DMS 273 (cell line): ENCODE measurements at regions not wholly inside any gene's neighbourhood (a gene's known extent, or its start where the extent isn't known, plus 50 kb on each side); places are given as distances from the start of the nearest gene placed in this dataset.

Source experiments
- DNase-seq: peaks from one replicate; lab custom pipeline; 2025; ENCODE audit not compliant: unreplicated experiment; lab: John Stamatoyannopoulos, UW

DNA sequence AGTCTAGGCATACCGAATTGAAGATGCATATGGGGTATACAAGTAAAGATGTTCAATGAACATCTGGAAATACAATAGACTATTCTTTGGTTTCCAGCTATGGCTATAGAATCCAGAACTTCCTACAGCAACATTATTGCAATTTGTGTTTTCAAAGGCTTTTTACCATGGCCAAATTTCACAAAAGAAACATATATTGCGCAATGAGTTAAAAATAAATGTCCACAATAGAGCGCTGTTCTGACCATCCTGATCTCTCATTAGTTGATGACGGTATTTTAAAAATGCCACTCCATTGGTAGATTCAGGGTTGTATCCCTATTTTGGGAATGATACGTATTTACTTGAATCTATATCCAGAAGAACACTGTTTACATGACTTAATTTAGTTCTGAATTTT, 139.2 kb downstream of the LINC00632 start:
- DNase-seq = no peak

DNA sequence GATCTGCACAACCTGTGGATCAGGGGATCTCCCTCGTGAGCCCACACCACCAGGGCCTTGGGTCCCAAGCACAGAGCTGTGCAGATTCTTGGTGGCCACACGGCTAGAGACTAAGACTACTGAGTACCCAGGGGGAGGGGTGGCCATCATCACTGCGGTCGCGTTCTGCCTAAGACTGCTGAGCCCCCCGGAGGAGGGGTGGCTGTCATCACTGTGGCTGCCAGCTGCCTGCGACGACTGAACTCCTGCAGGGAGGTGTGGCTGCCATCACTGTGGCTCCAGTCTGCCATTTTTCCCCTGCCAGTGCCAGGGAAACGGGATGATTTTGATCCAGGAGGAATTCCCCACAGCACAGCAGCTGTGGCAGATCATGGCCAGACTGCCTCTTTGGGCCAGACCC, 141.7 kb upstream of the SPANXB1 start:
- DNase-seq = no peak

DNA sequence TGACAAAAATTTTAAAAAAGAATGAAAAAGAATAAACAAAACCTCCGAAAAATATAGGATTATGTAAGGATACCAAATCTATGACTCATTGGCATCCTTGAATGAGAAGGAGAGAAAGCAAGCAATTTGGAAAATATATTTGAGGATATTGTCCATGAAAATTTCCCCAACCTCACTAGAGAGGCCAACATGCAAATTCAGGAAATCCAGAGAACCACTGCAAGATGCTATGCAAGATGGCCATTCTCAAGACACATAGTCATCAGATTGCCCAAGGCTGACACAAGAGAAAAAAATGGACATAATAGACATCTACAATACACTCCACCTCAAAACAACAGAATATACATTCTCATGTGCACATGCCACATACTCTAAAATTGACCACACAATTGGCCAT, 135.9 kb upstream of the SPANXB1 start:
- no peak for DNase-seq

DNA sequence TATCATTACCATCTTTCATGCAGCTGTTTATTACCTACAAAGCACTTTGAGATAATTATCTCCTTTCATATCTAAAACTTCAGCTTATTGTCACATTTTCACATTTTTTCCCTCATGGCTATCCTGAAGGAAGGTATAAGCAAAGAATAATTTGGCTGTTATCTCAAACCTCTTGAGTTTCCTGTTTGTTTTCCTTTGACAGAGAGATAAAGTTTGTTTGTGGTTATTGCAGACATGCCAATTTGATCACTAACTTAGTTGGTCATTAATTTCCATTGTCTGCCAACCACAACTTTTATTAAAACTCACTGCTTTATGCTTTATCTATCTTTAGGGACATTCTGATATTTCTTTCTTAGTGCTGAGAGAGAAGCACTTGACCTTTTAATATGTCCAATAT, 89.8 kb upstream of the SPANXB1 start:
- DNase-seq = no peak

DNA sequence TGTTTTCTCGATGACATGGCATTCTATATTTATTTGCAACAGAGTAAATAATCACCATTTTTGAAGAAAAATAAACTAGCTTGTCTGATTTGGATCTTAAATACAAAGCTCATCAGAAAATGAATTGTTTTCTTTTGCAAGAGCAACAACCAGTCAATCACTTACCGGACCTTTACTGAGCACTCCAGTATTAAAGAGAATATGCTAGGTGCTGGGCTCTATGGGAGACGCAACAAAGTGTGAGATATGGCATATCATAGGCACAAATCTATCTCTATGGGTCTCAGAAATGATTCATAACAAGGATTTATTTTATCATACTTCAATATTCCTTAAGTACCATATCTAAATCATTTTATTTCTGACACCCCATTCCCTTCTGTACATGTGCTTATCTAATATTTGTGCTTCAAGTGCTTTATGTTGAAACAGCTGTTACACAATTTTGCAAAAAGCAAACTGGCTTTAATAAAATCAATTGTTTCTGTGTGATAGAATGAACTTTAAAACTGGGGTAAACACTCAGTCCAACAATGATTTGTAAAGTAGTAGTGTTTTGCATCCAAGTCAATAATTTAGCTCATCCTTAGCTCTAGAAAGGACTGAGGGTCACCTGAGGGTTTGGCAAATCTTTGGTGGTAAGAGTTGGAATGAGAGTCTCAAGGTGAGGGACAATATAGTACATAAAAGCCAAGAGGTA, 88.4 kb upstream of the SPANXB1 start:
- no peak for DNase-seq

DNA sequence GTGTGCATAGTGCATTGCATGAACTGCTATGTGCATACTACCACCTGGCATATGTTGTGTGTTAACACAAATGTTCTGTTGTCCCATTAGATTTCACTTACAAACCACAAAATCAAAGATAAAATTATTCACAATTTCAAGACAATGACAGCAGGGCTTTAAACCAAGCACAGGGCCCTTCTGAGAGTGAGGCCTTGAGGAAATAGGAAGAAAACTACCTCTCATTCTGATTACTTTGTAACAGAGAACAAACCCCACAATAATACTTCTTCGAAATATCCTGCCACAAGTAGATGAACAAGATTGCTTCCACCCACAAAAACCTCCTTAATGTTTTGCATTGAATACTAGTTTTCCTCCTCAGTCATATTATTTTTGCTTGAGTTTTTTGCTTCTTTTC, 85.5 kb upstream of the SPANXB1 start:
- no peak for DNase-seq

DNA sequence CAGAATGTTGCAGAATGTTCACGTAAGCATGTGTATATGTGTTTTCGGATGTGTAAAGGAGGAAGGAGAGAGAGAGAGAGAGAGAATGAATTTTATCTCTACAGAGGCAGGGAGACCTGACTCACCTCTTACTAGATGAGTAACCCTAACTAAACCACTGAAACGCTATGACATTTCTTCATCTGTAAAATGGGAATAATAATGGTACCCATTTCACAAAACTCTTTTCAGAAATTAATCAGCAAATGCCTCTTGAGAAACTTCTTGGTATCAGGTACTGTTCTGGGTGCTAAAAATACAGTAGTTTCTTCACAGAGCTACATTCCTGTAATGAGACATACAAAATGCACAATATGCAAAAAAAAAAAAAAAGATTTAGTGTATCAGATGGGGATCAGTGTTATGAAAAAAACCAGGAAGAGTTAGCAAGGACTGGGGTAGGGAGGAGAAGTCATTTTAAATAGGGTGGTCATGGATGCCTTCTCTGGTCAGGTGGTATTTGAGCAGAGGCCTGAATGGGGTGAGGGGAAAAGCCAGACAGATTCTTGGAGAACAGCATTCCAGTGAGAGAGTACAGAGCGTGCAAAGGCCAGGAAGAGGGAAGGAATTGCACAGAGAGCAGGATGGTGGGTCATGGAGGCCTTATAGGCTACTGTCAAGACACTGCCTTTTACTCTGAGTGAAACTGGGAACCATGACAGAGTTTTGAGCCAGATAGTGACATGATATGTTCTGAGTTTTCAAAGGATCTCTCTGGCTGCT, 84.9 kb upstream of the SPANXB1 start:
- no peak for DNase-seq

DNA sequence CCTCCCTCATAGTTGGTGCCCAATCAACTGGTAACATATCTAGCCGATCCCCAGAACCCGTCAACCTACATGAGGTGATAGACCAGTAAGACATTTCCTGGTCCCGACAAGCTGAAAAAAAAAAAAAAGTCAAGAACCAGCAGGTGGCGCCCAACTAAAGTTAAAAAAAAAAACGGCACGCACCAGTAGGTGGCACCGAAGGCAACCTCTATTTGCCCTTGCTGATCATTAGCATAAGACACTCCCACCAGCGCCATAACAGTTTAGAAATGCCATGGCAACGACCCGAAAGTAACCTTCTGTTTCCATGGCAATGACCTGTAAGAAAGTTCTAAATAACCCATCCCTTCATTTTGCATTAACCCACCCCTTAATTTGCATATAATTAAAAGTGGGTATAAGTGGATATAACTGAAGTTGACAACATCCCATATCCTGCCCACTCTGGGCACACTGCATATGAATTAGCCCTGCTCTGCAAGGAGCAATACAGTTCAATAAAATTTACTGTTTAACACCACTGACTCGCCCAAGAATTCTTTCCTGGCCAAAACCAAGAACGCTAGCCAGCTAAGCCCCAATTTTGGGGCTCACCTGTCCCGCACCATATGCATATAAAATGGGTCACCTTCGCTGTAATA, 83.9 kb upstream of the SPANXB1 start:
- DNase-seq = peak; percentile 88

DNA sequence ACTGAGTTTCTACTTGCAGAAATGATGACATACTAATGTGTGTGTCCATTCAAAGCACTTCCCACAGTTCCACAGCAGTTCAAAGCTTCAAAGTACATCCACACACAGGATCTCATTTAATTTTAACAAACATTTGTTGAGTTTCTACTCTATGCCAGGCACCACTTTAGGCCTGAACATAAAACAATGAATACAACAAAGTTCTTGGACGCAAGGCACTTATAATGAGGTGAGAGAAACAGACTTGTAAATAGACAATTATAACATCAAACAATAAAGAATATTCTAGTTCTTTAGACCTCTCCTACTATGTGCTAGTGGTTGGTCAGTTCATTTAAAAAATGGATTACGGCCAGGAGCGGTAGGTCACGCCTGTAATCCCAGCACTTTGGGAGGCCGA, 82.0 kb upstream of the SPANXB1 start:
- no peak for DNase-seq

DNA sequence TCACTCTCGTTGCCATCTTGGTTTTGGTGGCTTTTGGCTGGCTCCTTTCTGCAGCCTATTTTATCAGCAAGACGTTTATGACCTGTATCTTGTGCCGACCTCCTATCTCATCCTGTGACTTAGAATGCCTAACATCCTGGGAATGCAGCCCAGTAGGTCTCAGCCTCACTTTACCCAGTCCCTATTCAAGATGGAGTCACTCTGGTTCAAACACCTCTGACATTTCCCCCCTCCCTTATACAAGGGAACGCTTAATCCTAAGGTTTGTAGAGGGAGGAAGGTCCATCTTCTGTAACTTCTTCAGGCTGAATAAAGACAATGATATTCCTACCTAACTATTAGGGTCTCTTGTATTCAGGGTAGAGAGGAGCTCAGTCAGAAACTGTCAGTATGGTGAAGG, 79.3 kb upstream of the SPANXB1 start:
- no peak for DNase-seq

DNA sequence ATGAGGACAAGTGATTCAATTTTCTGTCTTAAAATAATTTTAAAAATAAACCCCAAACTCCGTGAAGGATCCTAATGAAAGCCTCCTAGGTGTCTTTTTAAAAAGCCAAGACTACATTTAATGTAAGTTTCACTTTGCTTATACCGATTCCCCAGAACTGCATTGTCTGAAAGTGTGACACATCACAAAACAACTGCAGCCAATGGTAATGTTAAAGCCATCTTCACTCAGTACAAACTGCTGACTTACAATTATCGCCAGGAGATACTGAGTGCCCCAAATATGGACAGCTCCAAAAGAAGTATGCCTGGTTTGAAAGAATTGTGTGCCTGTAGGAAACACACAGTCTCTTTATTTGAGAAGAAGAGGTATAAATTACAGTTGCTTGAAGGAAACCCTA, 73.7 kb upstream of the SPANXB1 start:
- no peak for DNase-seq

DNA sequence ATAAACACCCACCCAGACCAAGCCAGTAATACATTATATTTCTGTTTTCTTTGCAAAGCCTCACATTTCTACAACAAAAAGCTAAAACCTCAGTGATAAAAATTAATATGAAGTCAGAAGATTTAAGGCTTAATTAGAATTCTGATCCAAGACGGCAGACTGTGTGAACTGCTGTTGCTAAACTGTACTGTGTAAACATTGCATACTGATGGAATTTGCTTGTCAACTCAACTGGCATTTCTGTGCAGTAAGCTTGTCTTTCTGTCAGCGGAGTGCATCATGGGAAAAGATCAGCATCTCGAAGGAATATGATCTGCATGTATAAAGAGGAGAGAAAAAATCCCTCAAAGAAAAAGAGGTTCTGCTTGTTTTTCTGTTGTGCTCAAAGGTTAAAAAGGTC, 69.4 kb upstream of the SPANXB1 start:
- no peak for DNase-seq

DNA sequence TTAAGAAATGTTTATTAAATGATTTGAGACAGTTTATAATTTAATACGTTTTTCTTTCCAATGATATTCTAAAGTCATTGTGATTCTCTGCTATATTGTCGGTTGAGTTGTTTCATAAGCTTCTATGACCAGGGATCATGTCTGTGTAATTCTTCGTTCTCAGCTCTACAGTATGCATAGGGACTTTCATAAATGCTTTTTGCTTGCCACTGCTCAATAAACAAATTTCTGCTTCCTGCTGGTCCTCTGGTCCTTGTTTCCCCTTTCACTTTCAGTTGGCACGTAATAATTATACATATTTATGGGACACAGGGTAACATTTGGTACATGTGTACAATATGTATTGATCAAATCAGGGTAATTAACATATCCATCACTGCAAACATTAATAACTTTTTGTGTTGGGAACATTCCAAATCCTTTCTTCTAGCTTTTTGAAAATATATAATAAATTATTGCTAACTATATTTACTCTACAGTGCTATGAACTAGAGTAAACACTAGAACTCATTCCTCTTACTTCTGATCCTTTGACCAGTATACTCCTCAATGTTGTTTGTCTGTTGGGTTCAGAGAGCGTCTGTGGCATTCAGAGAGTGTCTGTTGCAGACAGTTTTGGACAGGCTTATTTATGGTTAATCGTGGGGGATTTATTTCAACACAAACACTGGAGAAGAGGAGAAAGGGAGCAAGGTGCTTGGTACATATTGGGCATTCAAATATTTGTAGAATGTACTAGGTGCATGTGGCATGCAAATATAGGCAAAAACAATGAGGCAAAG, 68.3 kb upstream of the SPANXB1 start:
- no peak for DNase-seq

DNA sequence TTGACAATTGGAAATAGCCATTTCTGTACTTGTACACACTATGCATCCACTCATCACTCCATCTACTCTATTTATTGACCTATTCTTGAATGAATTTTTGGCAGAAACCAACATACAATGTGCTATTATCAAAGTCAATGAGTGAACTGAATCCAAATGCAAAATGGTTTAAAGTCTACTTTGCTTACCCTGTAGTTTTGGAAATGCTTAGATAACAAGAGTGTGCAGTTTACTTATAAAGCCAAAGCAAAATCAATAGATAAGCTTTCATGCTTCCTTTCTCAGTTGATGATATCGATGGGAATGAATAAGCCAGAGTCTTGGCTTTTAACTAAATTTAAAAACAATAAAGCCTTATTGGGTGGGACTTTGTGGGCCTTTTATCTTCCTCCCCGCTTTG, 58.9 kb upstream of the SPANXB1 start:
- no peak for DNase-seq

DNA sequence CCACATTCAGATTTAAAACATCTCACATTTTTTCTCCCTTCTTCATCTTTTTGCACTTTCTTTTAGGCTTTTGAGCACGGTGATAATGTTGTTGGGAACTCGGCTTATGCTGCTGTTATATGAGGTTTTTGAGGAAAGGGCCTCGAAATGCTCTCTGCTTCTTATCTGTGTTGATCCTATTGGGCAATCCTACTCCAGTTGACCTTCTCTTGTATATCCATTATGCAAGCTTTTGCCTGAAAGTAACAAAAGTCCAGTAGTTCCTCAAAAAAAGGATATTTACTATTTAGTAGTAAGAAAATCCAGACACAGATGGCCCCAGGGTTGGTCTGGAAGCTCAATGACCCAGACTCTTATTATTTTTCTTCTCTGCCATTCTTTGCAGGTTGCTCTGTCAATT, 57.7 kb upstream of the SPANXB1 start:
- no peak for DNase-seq

DNA sequence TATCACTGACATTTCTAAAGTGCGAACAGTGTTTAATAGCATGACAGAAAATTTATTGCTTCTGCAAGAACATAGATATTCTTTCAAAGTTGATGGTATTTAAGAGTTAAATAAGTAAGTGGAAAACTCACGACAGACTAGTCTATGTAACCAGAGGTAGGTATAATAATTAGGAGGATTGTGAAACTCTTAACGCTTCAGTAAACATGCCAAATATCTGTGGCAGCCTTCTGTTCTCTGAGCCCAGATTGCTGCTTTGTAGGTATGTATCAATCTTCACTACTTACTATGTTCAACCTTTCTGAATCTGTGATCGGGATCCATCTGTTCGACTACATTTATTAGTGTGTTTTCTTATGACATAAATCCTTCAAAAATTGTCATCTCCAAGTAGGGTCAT, 53.6 kb upstream of the SPANXB1 start:
- DNase-seq = no peak

DNA sequence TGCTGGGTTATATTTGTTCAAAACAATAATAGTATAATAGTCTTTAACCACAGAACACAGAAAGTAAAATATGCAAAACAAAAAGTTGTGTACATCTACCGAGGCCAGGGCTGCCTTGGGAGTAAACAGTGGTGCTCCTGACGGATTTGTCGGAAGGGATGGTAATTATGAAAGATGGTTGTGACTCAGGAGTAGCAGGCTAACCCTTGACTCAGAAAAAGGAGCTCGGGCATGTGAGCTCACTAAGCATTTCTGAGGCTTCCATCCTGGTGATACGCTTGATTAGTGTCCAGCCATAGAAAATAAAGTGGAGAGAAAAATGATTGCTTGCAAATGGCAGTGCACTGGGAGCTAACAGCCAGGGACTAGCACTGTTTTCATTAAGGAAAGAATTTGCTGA, 53.2 kb upstream of the SPANXB1 start:
- no peak for DNase-seq
